NB4 (cell line): ENCODE measurements at regions not wholly inside any gene's neighbourhood (a gene's known extent, or its start where the extent isn't known, plus 50 kb on each side); places are given as distances from the start of the nearest gene placed in this dataset.

Experiments
- MYC ChIP-seq: IDR thresholded peaks from 2 replicates; pipeline ENCODE4 v1.6.1; 2011; ENCODE audit warnings: low read depth, low read length
- POLR2A ChIP-seq: IDR thresholded peaks from 2 replicates; pipeline ENCODE4 v1.6.1; 2011; ENCODE audit warnings: mild to moderate bottlenecking; ENCODE audit not compliant: insufficient read length; ENCODE audit errors: extremely low read depth
- TF ChIP-seq, protein P1 (sequence below): IDR thresholded peaks from one replicate; pipeline ENCODE4 v1.5.1; 2012; ENCODE audit warnings: low read depth, low read length
- TF ChIP-seq, protein P2 (sequence below): IDR thresholded peaks from 2 replicates; pipeline ENCODE4 v1.6.1; 2011; ENCODE audit warnings: low read depth, low read length

DNA sequence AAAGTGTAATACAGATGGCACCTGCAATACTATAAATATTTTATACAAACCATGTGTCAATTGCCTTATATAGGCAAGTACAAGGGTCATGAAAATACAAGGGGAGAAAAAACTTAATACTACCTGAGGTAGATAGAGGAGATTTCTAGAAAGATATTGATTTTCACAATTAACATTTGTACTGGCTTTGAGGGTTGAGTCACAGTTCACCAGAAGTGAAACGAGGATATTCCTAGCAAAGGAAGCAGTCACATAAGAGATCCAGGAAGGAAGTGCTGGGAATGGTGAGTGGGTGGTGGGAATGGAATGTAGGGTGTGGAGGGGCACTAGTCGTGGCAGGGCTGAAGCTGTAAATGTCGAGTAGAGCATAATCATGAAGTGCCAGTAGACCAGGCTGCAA, 108.7 kb downstream of the P2RY1 start:
- TF ChIP-seq, protein P1, sequence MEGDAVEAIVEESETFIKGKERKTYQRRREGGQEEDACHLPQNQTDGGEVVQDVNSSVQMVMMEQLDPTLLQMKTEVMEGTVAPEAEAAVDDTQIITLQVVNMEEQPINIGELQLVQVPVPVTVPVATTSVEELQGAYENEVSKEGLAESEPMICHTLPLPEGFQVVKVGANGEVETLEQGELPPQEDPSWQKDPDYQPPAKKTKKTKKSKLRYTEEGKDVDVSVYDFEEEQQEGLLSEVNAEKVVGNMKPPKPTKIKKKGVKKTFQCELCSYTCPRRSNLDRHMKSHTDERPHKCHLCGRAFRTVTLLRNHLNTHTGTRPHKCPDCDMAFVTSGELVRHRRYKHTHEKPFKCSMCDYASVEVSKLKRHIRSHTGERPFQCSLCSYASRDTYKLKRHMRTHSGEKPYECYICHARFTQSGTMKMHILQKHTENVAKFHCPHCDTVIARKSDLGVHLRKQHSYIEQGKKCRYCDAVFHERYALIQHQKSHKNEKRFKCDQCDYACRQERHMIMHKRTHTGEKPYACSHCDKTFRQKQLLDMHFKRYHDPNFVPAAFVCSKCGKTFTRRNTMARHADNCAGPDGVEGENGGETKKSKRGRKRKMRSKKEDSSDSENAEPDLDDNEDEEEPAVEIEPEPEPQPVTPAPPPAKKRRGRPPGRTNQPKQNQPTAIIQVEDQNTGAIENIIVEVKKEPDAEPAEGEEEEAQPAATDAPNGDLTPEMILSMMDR = no peak
- TF ChIP-seq POLR2A (no peak), MYC (no peak)
- TF ChIP-seq, protein P2, sequence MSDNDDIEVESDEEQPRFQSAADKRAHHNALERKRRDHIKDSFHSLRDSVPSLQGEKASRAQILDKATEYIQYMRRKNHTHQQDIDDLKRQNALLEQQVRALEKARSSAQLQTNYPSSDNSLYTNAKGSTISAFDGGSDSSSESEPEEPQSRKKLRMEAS = no peak
